Effector memory CD4-positive, alpha-beta T cell (primary cell): ENCODE measurements at regions not wholly inside any gene's neighbourhood (a gene's known extent, or its start where the extent isn't known, plus 50 kb on each side); places are given as distances from the start of the nearest gene placed in this dataset.
"Not testable (repeated sequence)": the region's sequence is repeated elsewhere in the genome, so short reads cannot be mapped to it uniquely, and the experiment has no call there.

Source experiments
- DNase-seq, 3 donors: peaks; one replicate each; pipeline ENCODE4 v3.0.0-alpha.2; 2020
- H3K27ac ChIP-seq: 2 replicates; pipeline ENCODE4 v1.7.0; 2013; ENCODE audit warnings: mild to moderate bottlenecking, low read length, moderate library complexity; ENCODE audit not compliant: insufficient read depth, poor library complexity, severe bottlenecking
- H3K27me3 ChIP-seq: replicated peaks from 2 replicates; pipeline ENCODE4 v1.7.0; 2013; ENCODE audit warnings: mild to moderate bottlenecking, low read length; ENCODE audit not compliant: insufficient read depth, control insufficient read depth, poor library complexity, severe bottlenecking
- H3K36me3 ChIP-seq: 2 replicates; pipeline ENCODE4 v1.7.0; 2013; ENCODE audit warnings: mild to moderate bottlenecking, low read length, moderate library complexity; ENCODE audit not compliant: control insufficient read depth, insufficient read depth
- H3K4me1 ChIP-seq: 2 replicates; pipeline ENCODE4 v1.7.0; 2013; ENCODE audit warnings: low read length, mild to moderate bottlenecking; ENCODE audit not compliant: control insufficient read depth, insufficient read depth, poor library complexity, severe bottlenecking
- H3K4me3 ChIP-seq: 2 replicates; pipeline ENCODE4 v1.7.0; 2013; ENCODE audit warnings: low read length, low read depth, mild to moderate bottlenecking; ENCODE audit not compliant: insufficient read depth, poor library complexity, severe bottlenecking
- H3K9me3 ChIP-seq: 2 replicates; pipeline ENCODE4 v1.7.0; 2013; ENCODE audit warnings: mild to moderate bottlenecking, low read length, moderate library complexity; ENCODE audit not compliant: control insufficient read depth

DNA sequence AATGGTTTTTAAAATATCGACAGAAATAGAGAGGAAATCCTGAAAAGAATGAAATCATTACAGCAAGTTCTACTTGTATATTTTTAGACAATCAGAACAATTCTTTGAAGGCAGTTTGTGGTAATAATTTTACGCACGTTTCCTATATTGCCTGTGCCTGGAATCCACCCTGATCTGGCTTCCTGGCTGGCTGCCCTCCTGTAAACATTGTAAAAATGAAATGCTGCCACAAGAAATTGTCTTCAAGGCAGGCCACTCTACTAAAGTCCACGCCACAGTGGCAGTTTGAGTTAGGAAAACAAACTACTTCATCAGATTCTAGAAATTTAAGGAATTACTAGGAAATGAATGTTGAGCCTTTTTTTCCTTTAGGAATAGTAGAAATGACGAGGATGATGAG, 454.5 kb upstream of the NR5A2 start:
- Histone ChIP-seq H3K27ac (no peak overlapping the region), H3K27me3 (no peaks in the 10 kb centered on the region)
- no peak for DNase-seq

DNA sequence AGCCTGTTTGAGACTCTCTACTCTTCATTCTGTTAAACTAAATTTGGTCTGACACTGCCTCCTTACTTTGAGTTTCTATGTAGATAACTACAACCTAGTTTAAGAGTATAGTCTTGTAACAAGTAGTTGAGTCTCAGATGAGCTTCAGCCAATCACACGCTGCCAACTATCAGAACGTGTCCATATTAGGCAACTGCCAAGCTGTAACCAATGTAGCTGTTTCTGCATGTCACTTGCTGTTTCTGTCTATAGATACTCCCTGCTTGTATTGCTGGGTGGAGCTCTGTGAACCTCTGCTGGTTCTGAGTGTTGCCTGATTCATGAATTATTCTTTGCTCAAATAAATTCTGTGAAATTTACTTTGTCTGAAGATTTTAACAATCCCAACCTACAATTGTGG, 452.6 kb upstream of the NR5A2 start:
- no peak overlapping the region for H3K4me3 ChIP-seq
- H3K27ac ChIP-seq = no peak overlapping the region
- H3K36me3 ChIP-seq = no peaks in the 10 kb centered on the region
- no peaks in the 10 kb centered on the region for H3K27me3 ChIP-seq
- no peaks in the 10 kb centered on the region for H3K4me1 ChIP-seq
- no peaks in the 10 kb centered on the region for H3K9me3 ChIP-seq
- DNase-seq = no peak

More for the DNA sequence above, 454.5 kb upstream of the NR5A2 start:
- Histone ChIP-seq H3K36me3 (no peaks in the 10 kb centered on the region), H3K4me3 (no peak overlapping the region), H3K4me1 (no peaks in the 10 kb centered on the region), H3K9me3 (no peaks in the 10 kb centered on the region)

DNA sequence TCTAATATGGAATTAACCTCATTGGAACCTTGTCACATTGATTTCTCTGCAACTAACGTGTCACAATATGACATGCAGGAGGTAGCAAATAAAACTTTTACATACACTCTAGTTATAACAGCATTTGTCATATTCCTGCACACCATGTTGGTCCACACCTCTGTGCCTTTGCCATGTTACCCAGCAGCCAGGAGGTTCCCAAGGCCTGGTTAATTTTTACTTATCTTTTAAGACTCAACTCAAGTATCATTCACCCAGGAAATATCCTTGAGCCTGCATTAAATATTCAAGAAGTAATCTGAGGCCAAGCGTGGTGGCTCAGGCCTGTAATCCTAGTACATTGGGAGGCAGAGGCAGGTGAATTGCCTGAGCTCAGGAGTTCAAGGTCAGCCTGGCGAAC, 447.2 kb upstream of the NR5A2 start:
- H3K27me3 ChIP-seq = no peaks in the 10 kb centered on the region
- no peak for DNase-seq
- no peak overlapping the region for H3K4me3 ChIP-seq
- H3K36me3 ChIP-seq = no peaks in the 10 kb centered on the region
- H3K4me1 ChIP-seq = no peaks in the 10 kb centered on the region
- H3K27ac ChIP-seq = no peak overlapping the region
- no peaks in the 10 kb centered on the region for H3K9me3 ChIP-seq

DNA sequence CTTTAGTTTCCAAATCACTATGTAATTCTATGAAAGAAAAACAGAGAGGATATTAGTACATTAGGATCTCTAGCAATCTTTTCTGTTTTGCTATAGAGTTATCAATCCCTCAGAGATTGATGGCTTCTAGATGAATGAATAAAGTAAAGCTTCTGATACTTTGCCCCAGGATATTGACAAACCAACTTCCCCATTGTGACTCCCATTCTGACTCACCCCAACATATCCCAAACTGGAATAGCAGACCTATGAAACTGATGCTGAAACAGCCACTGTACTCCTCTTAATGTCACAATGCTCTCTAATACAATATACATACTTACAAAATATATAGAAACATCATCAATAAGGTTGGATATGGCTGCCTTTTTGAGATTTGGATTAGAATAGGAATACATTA, 442.1 kb upstream of the NR5A2 start:
- no peak overlapping the region for H3K27ac ChIP-seq
- DNase-seq = no peak
- no peaks in the 10 kb centered on the region for H3K36me3 ChIP-seq
- no peaks in the 10 kb centered on the region for H3K9me3 ChIP-seq
- no peaks in the 10 kb centered on the region for H3K27me3 ChIP-seq
- H3K4me1 ChIP-seq = no peaks in the 10 kb centered on the region
- H3K4me3 ChIP-seq = no peak overlapping the region

DNA sequence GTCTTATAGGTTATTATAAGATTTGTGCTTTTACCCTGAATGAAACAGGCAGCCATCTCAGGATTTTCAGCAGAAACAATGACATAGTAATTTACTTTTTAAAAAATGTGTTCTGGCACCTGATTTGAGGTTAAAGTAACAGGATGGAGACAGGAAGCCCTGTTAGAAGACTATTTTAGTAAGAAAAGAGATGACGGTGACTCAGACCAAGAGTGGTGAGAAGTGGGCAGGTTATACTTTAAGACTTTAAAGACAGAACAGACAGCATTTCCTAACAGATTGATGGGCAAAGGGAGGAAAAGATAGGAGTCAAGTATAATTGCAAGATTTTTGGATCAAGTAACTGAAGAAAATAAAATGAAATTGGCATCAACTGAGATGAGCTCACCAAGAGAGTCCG, 436.8 kb upstream of the NR5A2 start:
- Histone ChIP-seq H3K27ac (no peak overlapping the region), H3K4me1 (no peaks in the 10 kb centered on the region), H3K9me3 (no peaks in the 10 kb centered on the region), H3K4me3 (no peak overlapping the region), H3K27me3 (no peaks in the 10 kb centered on the region), H3K36me3 (no peaks in the 10 kb centered on the region)
- no peak for DNase-seq

DNA sequence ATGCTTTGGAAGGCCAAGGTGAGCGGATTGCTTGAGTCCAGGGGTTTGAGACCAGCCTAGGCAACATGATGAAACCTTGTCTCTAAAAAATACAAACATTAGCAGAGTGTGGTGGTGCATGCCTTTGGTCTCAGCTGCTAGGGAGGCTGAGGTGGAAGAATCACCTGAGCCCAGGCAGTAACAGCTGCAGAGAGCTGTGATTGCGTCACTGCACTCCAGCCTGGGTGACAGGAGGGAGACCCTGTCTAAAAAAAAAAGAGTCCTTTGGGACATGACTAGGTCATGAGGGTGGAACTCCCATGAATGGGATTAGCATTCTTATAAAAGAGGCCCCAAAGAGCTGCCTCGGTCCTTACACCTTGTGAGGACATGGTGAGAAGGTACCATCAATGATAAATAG, 436.0 kb upstream of the NR5A2 start:
- H3K27ac ChIP-seq = no peak overlapping the region
- no peak overlapping the region for H3K4me3 ChIP-seq
- H3K4me1 ChIP-seq = no peaks in the 10 kb centered on the region
- no peaks in the 10 kb centered on the region for H3K27me3 ChIP-seq
- no peaks in the 10 kb centered on the region for H3K36me3 ChIP-seq
- DNase-seq = no peak
- H3K9me3 ChIP-seq = no peaks in the 10 kb centered on the region

DNA sequence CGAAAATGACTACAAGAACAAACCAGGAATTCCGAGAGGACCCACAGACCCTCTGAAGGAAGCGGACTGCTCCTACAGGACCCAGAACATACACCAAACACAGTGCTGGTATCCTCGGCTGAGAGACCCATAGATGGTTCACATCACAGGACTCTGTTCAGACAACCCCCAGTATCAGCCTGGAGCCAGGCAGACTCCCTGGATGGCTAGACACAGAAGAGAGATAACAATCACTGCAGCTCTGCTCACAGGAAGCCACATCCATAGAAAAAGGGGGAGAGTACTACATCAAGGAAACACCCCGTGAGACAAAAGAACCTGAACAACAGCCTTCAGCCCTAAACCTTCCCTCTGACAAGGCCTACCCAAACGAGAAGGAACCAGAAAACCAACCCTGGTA, 434.0 kb upstream of the NR5A2 start:
- Histone ChIP-seq H3K4me1 (no peaks in the 10 kb centered on the region), H3K9me3 (no peaks in the 10 kb centered on the region), H3K27me3 (no peaks in the 10 kb centered on the region), H3K4me3 (no peak overlapping the region), H3K36me3 (no peaks in the 10 kb centered on the region), H3K27ac (no peak overlapping the region)
- no peak for DNase-seq

DNA sequence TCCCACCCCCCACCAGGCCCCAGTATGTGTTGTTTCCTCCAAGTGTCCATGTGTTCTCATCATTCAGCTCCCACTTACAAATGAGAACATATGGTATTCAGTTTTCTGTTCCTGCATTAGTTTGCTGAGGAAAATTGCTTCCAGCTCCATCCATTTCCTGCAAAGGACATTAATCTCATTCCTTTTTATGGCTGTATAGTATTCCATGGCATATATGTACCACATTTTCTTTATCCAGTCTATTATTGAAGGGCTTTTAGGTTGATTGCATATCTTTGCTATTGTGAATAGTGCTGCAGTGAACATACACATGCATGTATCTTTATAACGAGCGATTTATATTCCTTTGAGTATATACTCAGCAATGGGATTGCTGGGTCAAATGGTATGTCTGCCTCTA, 431.1 kb upstream of the NR5A2 start:
- not testable (repeated sequence) for DNase-seq, H3K4me1 ChIP-seq

DNA sequence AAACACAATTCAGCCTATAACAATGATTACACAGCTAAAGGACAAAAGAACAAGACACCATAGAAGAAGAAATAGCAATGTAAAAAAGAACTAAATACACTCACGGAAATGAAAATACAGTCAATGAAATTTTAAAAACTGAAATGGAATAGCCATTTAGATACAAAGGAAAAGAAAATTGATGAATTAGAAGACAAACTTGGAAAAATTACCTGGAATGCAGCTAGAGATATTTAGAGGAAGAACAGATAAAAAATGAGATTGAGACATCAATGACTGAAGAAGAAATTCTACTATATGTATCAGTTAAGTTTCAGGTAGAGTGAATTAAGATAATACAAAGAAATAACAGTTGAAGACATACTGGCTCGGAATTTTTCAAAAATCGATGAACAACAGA, 430.4 kb upstream of the NR5A2 start:
- Histone ChIP-seq H3K27me3 (no peaks in the 10 kb centered on the region), H3K27ac (no peak overlapping the region), H3K4me3 (no peak overlapping the region), H3K9me3 (no peaks in the 10 kb centered on the region), H3K36me3 (no peaks in the 10 kb centered on the region), H3K4me1 (no peaks in the 10 kb centered on the region)
- no peak for DNase-seq

More for the DNA sequence above, 431.1 kb upstream of the NR5A2 start:
- not testable (repeated sequence) for H3K9me3 ChIP-seq, H3K27ac ChIP-seq, H3K27me3 ChIP-seq, H3K36me3 ChIP-seq, H3K4me3 ChIP-seq

DNA sequence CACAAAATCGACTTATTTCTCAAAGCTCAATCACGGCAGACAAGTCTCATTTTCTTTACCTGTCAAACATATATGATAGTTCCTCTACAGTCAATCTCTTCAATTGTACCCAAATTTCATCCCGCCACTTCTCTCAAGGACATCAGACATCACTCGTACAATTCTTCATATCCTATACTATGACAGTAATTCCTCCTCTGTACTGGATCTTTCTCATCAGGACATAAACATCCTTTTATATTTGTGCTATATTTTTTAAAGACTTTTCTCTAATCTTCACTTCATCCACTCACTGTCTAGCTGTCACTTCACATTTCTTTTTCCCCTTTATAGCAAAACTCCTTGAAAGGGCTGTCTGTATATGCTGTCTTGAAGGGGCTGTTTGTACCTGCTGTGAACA, 419.1 kb upstream of the NR5A2 start:
- DNase-seq = no peak
- no peaks in the 10 kb centered on the region for H3K9me3 ChIP-seq
- no peaks in the 10 kb centered on the region for H3K27me3 ChIP-seq
- no peaks in the 10 kb centered on the region for H3K4me1 ChIP-seq
- H3K36me3 ChIP-seq = no peaks in the 10 kb centered on the region
- no peak overlapping the region for H3K4me3 ChIP-seq
- no peak overlapping the region for H3K27ac ChIP-seq
